Tibial nerve (tissue), 4 donors: ENCODE measurements at regions not wholly inside any gene's neighbourhood (a gene's known extent, or its start where the extent isn't known, plus 50 kb on each side); places are given as distances from the start of the nearest gene placed in this dataset.
"Not testable (repeated sequence)": the region's sequence is repeated elsewhere in the genome, so short reads cannot be mapped to it uniquely, and the experiment has no call there.

Experiments
- DNase-seq, 2 donors: peaks; one replicate each; pipeline ENCODE4 v3.0.0-alpha.2; 2019; ENCODE audit warnings: low spot score in 2 of 2
- H3K27ac ChIP-seq, 4 donors: fragments of 200-600 bp; sonication (generic) in 3 of 4; one replicate each; pipeline ENCODE4 v1.5.1; 2017 to 2019; ENCODE audit warnings: mild to moderate bottlenecking in 1 of 4
- H3K27me3 ChIP-seq, 2 donors: fragments of 200-600 bp; sonication (generic) in 1 of 2; one replicate each; pipeline versions ENCODE4 v1.5.1 to v1.6.0; 2017 to 2019
- H3K36me3 ChIP-seq, 3 donors: fragments of 200-600 bp; sonication (generic); one replicate each; pipeline ENCODE4 v1.5.1; 2018 to 2019
- H3K4me1 ChIP-seq, 4 donors: fragments of 200-600 bp; sonication (generic) in 3 of 4; one replicate each; pipeline ENCODE4 v1.5.1; 2017 to 2019
- H3K4me3 ChIP-seq, 4 donors: fragments of 200-600 bp; sonication (generic) in 3 of 4; one replicate each; pipeline ENCODE4 v1.5.1; 2017 to 2019; ENCODE audit warnings: mild to moderate bottlenecking in 1 of 4, moderate library complexity in 1 of 4
- H3K9me3 ChIP-seq, 4 donors: fragments of 200-600 bp; sonication (generic) in 3 of 4; one replicate each; pipeline ENCODE4 v1.5.1; 2017 to 2019
- EP300 ChIP-seq, 2 donors: sonication (generic); formaldehyde crosslinking; IDR thresholded peaks; one replicate each; pipeline ENCODE4 v1.6.1; 2017; ENCODE audit warnings: antibody characterized with exemption in 2 of 2, mild to moderate bottlenecking in 1 of 2
- POLR2A ChIP-seq, 2 donors: fragments of 450-650 bp; IDR thresholded peaks; one replicate each; pipeline ENCODE4 v1.6.1; 2017; ENCODE audit warnings: antibody characterized with exemption in 2 of 2, mild to moderate bottlenecking in 2 of 2, moderate library complexity in 2 of 2
- WGBS, 2 donors: methylation state at CpG; one replicate each; pipeline ENCODE4 v1.1.5; 2018; 5-methylcytosine and 5-hydroxymethylcytosine counted together
- TF ChIP-seq, protein P1 (sequence below), 5 experiments: fragments of 200-600 bp in 3 of 5; fragments of 450-650 bp in 2 of 5; sonication (generic) in 3 of 5; IDR thresholded peaks; one replicate each; pipeline ENCODE4 v1.5.1; 2016 to 2019; ENCODE audit warnings: antibody characterized with exemption in 5 of 5, mild to moderate bottlenecking in 3 of 5, moderate library complexity in 2 of 5

DNA sequence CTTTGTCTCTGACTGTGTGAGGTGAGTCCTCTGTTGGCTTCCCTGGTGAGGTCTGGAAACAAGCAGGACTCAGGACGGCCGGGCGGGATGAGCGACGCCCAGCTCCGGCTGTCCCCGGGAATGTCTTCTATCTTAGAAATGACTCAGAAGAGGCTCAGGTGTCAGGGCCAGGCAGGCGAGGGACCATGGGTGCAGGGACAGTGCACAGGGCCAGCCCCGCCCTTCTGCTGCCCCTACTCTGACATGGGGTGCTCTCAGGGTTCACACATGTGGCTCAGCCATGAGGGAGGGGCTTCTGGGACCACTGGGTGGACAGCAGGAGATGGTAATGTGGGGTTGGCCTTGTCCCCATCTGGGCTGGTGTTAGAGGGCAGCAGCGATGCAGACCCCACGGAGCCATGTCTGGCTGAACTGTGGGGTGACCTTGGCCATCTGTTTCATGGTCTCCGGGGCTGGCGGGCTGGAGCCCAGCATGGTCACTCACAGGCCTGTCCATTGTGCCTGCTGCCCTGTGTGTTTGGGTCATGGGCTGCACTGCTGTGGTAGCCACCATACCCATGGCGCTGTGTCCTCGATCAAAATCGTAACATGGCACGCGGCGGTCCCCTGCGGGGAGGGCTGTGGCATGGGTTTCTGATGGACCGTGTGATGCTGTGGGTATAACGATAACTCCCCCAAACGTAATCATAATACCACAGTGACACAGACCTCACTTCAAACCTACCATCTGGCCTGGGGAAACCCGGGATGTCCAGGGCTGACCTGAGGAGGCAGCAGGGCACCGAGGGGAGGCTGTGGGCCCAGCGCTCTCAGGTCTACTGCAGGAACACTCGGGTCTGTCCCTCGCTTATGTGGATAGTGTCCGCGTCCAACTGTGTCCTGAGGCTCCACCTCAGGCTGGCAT is 368.8 kb downstream of the TMEM121 start:
- H3K27me3 ChIP-seq = no peaks in the 10 kb centered on the region
- WGBS, 2 donors = 83 to 87% methylated on average over 26 to 29 of the region's 30 CpGs
- H3K27ac ChIP-seq = no peak overlapping the region
- H3K36me3 ChIP-seq = no peaks in the 10 kb centered on the region
- DNase-seq = peak in 1 of 2 donors; percentile 6
- no peak overlapping the region for H3K4me3 ChIP-seq
- H3K4me1 ChIP-seq = no peaks in the 10 kb centered on the region
- peaks cover 0 to 50% (median 0%) of the 10 kb centered on the region in 4 donors for H3K9me3 ChIP-seq
- no peak for TF ChIP-seq EP300 (IDR thresholded peaks at IDR 0.05)
- TF ChIP-seq, protein P1, sequence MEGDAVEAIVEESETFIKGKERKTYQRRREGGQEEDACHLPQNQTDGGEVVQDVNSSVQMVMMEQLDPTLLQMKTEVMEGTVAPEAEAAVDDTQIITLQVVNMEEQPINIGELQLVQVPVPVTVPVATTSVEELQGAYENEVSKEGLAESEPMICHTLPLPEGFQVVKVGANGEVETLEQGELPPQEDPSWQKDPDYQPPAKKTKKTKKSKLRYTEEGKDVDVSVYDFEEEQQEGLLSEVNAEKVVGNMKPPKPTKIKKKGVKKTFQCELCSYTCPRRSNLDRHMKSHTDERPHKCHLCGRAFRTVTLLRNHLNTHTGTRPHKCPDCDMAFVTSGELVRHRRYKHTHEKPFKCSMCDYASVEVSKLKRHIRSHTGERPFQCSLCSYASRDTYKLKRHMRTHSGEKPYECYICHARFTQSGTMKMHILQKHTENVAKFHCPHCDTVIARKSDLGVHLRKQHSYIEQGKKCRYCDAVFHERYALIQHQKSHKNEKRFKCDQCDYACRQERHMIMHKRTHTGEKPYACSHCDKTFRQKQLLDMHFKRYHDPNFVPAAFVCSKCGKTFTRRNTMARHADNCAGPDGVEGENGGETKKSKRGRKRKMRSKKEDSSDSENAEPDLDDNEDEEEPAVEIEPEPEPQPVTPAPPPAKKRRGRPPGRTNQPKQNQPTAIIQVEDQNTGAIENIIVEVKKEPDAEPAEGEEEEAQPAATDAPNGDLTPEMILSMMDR (IDR thresholded peaks at IDR 0.05) = no peak
- no peak for TF ChIP-seq POLR2A (IDR thresholded peaks at IDR 0.05)

DNA sequence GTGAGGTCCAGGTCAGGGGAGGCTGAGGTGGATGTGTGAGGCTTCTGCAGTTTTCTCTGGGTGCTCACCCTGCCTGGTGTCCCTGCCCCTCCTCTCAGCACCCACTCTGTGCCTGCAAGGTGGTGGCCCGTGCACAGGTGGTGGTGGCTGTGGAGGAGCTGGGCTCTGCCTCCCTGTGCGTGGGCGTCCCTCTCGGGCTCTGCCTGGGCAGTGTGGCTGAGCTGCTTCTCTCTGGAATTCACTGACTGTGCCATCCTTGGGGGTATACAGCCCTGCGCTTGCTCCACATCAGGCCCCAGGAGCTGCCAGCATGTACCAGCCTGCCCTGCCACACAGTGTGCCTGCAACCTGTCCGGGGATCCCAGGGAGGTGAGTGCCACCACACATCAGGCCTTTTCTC is 369.8 kb downstream of the TMEM121 start:
- peaks cover 0 to 55% (median 0%) of the 10 kb centered on the region in 4 donors for H3K9me3 ChIP-seq
- H3K4me3 ChIP-seq, H3K27ac ChIP-seq, H3K4me1 ChIP-seq, H3K27me3 ChIP-seq, H3K36me3 ChIP-seq: not testable (repeated sequence)
- WGBS, 2 donors = 70 to 86% methylated on average over 2 of the region's 6 CpGs
- DNase-seq = peak in 1 of 2 donors; percentile 5

DNA sequence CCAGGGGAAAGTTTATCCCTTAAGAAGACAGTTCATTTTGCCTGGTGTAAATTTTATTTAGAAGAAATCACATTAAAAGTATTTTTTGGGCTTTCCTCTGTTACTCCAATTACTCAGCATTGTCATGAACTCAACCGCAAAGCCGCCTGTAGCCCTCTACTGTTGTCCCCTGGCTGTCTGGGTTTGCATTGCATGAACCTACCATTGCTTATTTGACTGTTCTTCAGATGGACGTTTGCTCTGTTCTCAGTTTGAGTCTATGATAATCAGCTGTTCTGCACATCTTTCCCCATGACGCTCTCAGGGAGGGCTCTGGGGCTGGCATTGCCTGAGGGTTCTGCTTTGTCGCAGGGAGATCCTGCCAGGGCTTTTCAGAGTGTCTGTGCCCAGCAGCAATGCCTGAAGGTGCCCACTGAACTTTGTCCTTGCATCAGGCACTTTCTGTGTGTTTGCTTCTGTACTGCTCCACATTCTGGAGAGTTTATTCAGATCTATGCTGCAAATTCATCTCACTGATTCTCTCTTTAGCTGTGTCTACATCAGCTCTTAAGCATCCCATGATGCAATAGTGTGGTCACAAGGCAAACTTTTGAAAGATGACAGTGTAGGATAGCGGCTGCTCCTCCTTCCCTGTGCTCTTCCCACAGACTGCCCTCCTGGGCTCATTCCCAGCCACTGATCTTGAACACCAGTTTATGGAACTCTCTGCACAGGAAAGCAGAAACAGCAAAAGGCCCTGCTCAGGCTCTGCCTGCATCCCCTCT is 370.8 kb downstream of the TMEM121 start:
- DNase-seq, H3K4me3 ChIP-seq, H3K36me3 ChIP-seq, H3K27me3 ChIP-seq, H3K4me1 ChIP-seq, H3K27ac ChIP-seq: not testable (repeated sequence)
- peaks cover 0 to 58% (median 0%) of the 10 kb centered on the region in 4 donors for H3K9me3 ChIP-seq
- WGBS, 2 donors = 54 to 65% methylated on average over 6 of the region's 6 CpGs

DNA sequence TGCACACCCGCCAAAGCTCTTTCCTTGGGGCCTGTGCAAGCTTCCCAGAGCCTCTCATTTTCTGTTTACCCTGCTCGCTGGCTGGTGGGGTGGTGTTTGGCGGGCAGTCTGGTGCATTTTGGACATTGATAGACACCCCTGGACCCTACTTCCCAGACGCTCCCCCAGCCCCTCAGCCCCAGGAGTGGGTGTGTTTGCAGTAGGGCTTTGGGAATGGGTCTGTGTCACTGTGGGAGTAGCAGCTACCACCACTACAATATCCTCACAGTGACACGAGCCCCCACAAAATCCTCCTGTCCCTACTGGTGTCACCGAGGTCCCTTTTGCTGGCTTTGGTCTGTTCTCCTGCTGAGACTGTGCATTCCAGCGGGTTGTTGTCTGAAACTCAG is 371.3 kb downstream of the TMEM121 start:
- peaks cover 0 to 54% (median 0%) of the 10 kb centered on the region in 4 donors for H3K9me3 ChIP-seq
- H3K4me3 ChIP-seq = no peak overlapping the region
- no peak for DNase-seq
- no peaks in the 10 kb centered on the region for H3K4me1 ChIP-seq
- TF ChIP-seq, protein P1 (IDR thresholded peaks at IDR 0.05) = no peak
- TF ChIP-seq POLR2A (IDR thresholded peaks at IDR 0.05) (no peak), EP300 (IDR thresholded peaks at IDR 0.05) (no peak)
- H3K27me3 ChIP-seq = no peaks in the 10 kb centered on the region
- no peaks in the 10 kb centered on the region for H3K36me3 ChIP-seq
- H3K27ac ChIP-seq = no peak overlapping the region
- WGBS, 2 donors = 67 to 71% methylated on average over 7 of the region's 7 CpGs

DNA sequence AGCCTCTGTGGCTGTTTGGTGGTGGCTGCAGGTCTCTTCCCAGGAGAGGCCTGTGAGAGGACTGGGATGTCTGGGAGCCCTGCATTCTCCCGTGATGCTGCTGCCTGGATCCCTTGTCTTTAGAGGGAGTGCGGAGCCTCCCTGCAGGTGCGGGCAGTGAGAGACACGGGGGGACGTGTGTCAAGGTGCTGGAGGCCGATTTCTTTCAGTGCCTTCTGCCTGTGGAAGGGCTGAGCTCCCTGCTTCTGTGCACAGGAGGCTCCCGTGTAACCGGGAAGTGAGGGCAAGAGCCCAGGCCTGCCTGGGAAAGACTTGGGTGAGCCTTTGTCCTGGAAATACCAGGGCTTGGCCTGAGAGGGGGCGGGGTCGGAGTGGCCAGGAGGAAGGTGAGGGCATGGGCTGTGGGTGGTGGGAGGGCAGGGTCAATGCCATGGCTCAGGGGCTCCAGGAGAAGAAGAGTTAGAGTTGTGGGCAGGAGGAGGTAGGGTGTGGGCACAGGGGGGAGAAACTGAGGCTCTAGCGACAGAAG is 372.2 kb downstream of the TMEM121 start:
- DNase-seq = no peak

More for the DNA sequence above, 372.2 kb downstream of the TMEM121 start:
- Histone ChIP-seq H3K27ac (no peak overlapping the region), H3K36me3 (no peaks in the 10 kb centered on the region), H3K27me3 (no peaks in the 10 kb centered on the region), H3K4me1 (no peaks in the 10 kb centered on the region), H3K4me3 (no peak overlapping the region), H3K9me3 (peaks cover 0 to 50% (median 0%) of the 10 kb centered on the region in 4 donors)
- WGBS, 2 donors = 81 to 87% methylated on average over 11 of the region's 11 CpGs
- TF ChIP-seq, protein P1 (IDR thresholded peaks at IDR 0.05) = no peak
- TF ChIP-seq EP300 (IDR thresholded peaks at IDR 0.05) = no peak
- no peak for TF ChIP-seq POLR2A (IDR thresholded peaks at IDR 0.05)
